ENCODE measurements at regions not wholly inside any gene's neighbourhood (a gene's known extent, or its start where the extent isn't known, plus 50 kb on each side); places are given as distances from the start of the nearest gene placed in this dataset.

DNA sequence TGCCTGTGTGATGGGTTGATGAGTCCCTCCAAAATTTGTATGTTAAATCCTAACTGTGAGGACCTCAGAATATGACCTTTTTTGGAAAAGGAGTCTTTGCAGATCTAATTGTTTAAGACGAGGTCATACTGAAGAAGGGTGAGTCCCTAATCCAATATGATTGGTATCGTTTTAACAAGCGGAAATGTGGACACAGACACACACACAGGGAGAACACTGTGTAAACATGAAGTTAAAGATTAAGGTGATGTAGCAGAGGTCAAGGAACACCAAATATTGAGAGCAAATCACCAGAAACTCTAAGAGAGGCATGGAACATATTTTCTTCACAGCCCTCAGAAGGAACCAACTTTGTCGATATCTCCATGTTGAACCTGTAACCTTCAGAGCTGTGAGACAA is 1106.7 kb downstream of the SLC6A15 start:
- no peaks in the 10 kb centered on the region for H3K36me3 ChIP-seq (ENCODE audit: control insufficient read depth in 2 of 4, insufficient read depth in 4 of 4, low read length in 3 of 4)
- TF ChIP-seq POU5F1 (IDR thresholded peaks at IDR 0.05; ENCODE audit: low read depth, low read length) (no peak), JUN (IDR thresholded peaks at IDR 0.05; ENCODE audit: low read depth, low read length) (no peak), RFX5 (IDR thresholded peaks at IDR 0.05; ENCODE audit: borderline replicate concordance, low read depth, low read length) (no peak)

More for the DNA sequence above, 1106.7 kb downstream of the SLC6A15 start:
- H3K4me2 ChIP-seq (ENCODE audit: insufficient read depth in 1 of 2, low read depth in 2 of 2, low read length in 2 of 2): no peak overlapping the region
- no peak overlapping the region for H3K18ac ChIP-seq (ENCODE audit: extremely low read depth, low read length)
- no peak overlapping the region for H4K91ac ChIP-seq (replicated peaks; ENCODE audit: insufficient read length, low read length)
- no peak overlapping the region for H2BK15ac ChIP-seq (ENCODE audit: low read length)
- H3K14ac ChIP-seq (ENCODE audit: insufficient read length): no peak overlapping the region
- H4K20me1 ChIP-seq (replicated peaks in 1 of 2; ENCODE audit: control insufficient read depth in 1 of 2, insufficient read depth in 2 of 2, low read length in 2 of 2): no peaks in the 10 kb centered on the region
- H3K79me2 ChIP-seq (ENCODE audit: control insufficient read depth in 1 of 2, insufficient read depth in 2 of 2, low read length in 2 of 2): no peaks in the 10 kb centered on the region
- H3K27me3 ChIP-seq (replicated peaks in 1 of 4; ENCODE audit: control insufficient read depth in 3 of 4, extremely low read depth in 1 of 4, insufficient read depth in 3 of 4, low read length in 3 of 4): no peaks in the 10 kb centered on the region
- H3K27ac ChIP-seq (ENCODE audit: low read depth, low read length): no peak overlapping the region
- FAIRE-seq (no peak), DNase-seq (ENCODE audit: low read depth in 1 of 2, low spot score in 2 of 2) (no peak)
- H3K4ac ChIP-seq (replicated peaks; ENCODE audit: insufficient read length, low read depth, low read length): no peak overlapping the region
- H3K9me3 ChIP-seq (ENCODE audit: insufficient read depth in 2 of 2, low read depth in 1 of 2, low read length in 1 of 2): no peaks in the 10 kb centered on the region
- no peak overlapping the region for H3K9ac ChIP-seq (replicated peaks in 1 of 4; ENCODE audit: extremely low read depth in 1 of 4, low read depth in 3 of 4, low read length in 3 of 4)
- 85% methylated on average over 4 of the region's 4 CpGs; no CpG with 5 or more reads in 1 of the 2 experiments for WGBS, 2 experiments (ENCODE audit: extremely low coverage in 1 of 2, insufficient coverage in 1 of 2, insufficient read length in 1 of 2, insufficient replicate concordance in 2 of 2, low coverage in 1 of 2, low lambda C conversion rate in 2 of 2, missing lambda C conversion rate in 1 of 2)
- H2AK5ac ChIP-seq (ENCODE audit: low read depth, low read length): no peak overlapping the region
- H4K5ac ChIP-seq (ENCODE audit: insufficient read length, low read depth, low read length): no peak overlapping the region
- no peak overlapping the region for H2BK5ac ChIP-seq (ENCODE audit: low read depth, low read length)
- no peaks in the 10 kb centered on the region for H3K23me2 ChIP-seq (ENCODE audit: low read depth, low read length)
- no peak overlapping the region for H2BK20ac ChIP-seq (ENCODE audit: low read length)
- ChIA-PET POLR2A (ENCODE audit: partially characterized antibody) (no interaction called here), CTCF (ENCODE audit: partially characterized antibody) (no interaction called here)
- H3K4me1 ChIP-seq (replicated peaks in 1 of 4; ENCODE audit: control insufficient read depth in 3 of 4, insufficient read depth in 4 of 4, low read length in 3 of 4): no peaks in the 10 kb centered on the region
- H2AFZ ChIP-seq (ENCODE audit: low read length): peak overlapping the region; percentile 65; the same call in 1 of the 2 replicates
- H4K8ac ChIP-seq (ENCODE audit: extremely low read depth, insufficient read depth, low read length): no peak overlapping the region
- H3K56ac ChIP-seq (replicated peaks; ENCODE audit: insufficient read length, low read depth, low read length): no peak overlapping the region
- no peak overlapping the region for H3K4me3 ChIP-seq (ENCODE audit: extremely low read depth in 1 of 4, insufficient read depth in 2 of 4, low read depth in 3 of 4, low read length in 4 of 4)
- H2BK120ac ChIP-seq (replicated peaks; ENCODE audit: low read depth, low read length): no peak overlapping the region
- H3K79me1 ChIP-seq (ENCODE audit: low read depth, low read length): no peaks in the 10 kb centered on the region
- H3K23ac ChIP-seq (ENCODE audit: insufficient read length): no peak overlapping the region
- H2BK12ac ChIP-seq (ENCODE audit: low read depth, low read length): no peak overlapping the region

Measured in H1 (cell line).